H54 (cell line): ENCODE measurements at regions not wholly inside any gene's neighbourhood (a gene's known extent, or its start where the extent isn't known, plus 50 kb on each side); places are given as distances from the start of the nearest gene placed in this dataset.

Experiments used
- DNase-seq: peaks from one replicate; pipeline ENCODE4 v3.0.0; 2011; ENCODE audit warnings: low spot score, mixed read lengths; ENCODE audit not compliant: insufficient read length
- FAIRE-seq: peaks from 3 replicates; lab custom pipeline; 2011; peaks lifted over from hg19 to GRCh38; lab: Jason Lieb, UNC
- POLR2A ChIP-seq: IDR thresholded peaks from 2 replicates; pipeline ENCODE4 v1.6.1; 2011; ENCODE audit warnings: low read depth, mild to moderate bottlenecking, low read length

GRCh38 chr13:40432018-40432978 is 234.1 kb downstream of the FOXO1 start:
- FAIRE-seq = no peak
- no peak for DNase-seq
- no peak for TF ChIP-seq POLR2A

- TF ChIP-seq POLR2A = no peak
- FAIRE-seq (no peak), DNase-seq (no peak)
Observed at GRCh38 chr13:40433001-40433400, 233.4 kb downstream of the FOXO1 start.

- FAIRE-seq (no peak), DNase-seq (no peak)
- TF ChIP-seq POLR2A = no peak
Observed at GRCh38 chr13:40433577-40433976, 232.9 kb downstream of the FOXO1 start.

GRCh38 chr13:40434516-40435397 is 231.7 kb downstream of the FOXO1 start:
- DNase-seq = no peak
- TF ChIP-seq POLR2A = no peak
- no peak for FAIRE-seq

- no peak for TF ChIP-seq POLR2A
- DNase-seq = no peak
- no peak for FAIRE-seq
Observed at GRCh38 chr13:40438022-40438680, 228.3 kb downstream of the FOXO1 start.

- no peak for FAIRE-seq
- no peak for TF ChIP-seq POLR2A
Observed at GRCh38 chr13:40438999-40439797, 227.2 kb downstream of the FOXO1 start.

GRCh38 chr13:40439928-40440327 is 226.5 kb downstream of the FOXO1 start:
- DNase-seq (no peak), FAIRE-seq (no peak)
- no peak for TF ChIP-seq POLR2A

More at GRCh38 chr13:40438999-40439797, 227.2 kb downstream of the FOXO1 start:
- no peak for DNase-seq

GRCh38 chr13:40440990-40441820 is 225.2 kb downstream of the FOXO1 start:
- FAIRE-seq (peak; percentile 57), DNase-seq (peak; percentile 7)
- TF ChIP-seq POLR2A = no peak

- no peak for TF ChIP-seq POLR2A
- no peak for FAIRE-seq
- DNase-seq = no peak
Observed at GRCh38 chr13:40442231-40442630, 224.2 kb downstream of the FOXO1 start.

- DNase-seq = no peak
- TF ChIP-seq POLR2A = no peak
- no peak for FAIRE-seq
Observed at GRCh38 chr13:40442826-40443225, 223.6 kb downstream of the FOXO1 start.

- no peak for TF ChIP-seq POLR2A
- FAIRE-seq (no peak), DNase-seq (no peak)
Observed at GRCh38 chr13:40444241-40444640, 222.2 kb downstream of the FOXO1 start.

- no peak for TF ChIP-seq POLR2A
- DNase-seq = peak; percentile 46
- peak; percentile 95 for FAIRE-seq
Observed at GRCh38 chr13:40445557-40445990, 220.9 kb downstream of the FOXO1 start.
